CD4-positive, alpha-beta T cell (primary cell): ENCODE measurements at regions not wholly inside any gene's neighbourhood (a gene's known extent, or its start where the extent isn't known, plus 50 kb on each side); places are given as distances from the start of the nearest gene placed in this dataset.
A peak's percentile ranks its signal among the peaks of the same experiment; 100 is the strongest.

Source experiments
- ATAC-seq: fragments of 200-7000 bp; cut with Tn5 transposase; one replicate; pipeline ENCODE4 v1.10.0; 2022; ENCODE audit warnings: mild to moderate bottlenecking; ENCODE audit not compliant: poor library complexity
- CTCF ChIA-PET: fragments of 350-600 bp; sonication (Branson Sonifier 250); formaldehyde crosslinking; loops from one replicate; lab custom pipeline; 2021; ENCODE audit warnings: antibody characterized with exemption, inconsistent platforms; lab: Charles Lee
- POLR2A ChIA-PET: fragments of 350-600 bp; sonication (Branson Sonifier 250); formaldehyde crosslinking; loops from one replicate; lab custom pipeline; 2021; ENCODE audit warnings: antibody characterized with exemption, inconsistent platforms; lab: Charles Lee
- DNase-seq, 14 experiments: peaks; one replicate each; pipeline ENCODE4 v3.0.0-alpha.2; 2013 to 2020; ENCODE audit warnings: mixed read lengths in 2 of 14
- H3K27ac ChIP-seq, 2 donors: one replicate each; pipeline versions ENCODE4 v1.5.1 to v1.7.0; 2013; ENCODE audit warnings: low read length in 2 of 2, low read depth in 1 of 2, mild to moderate bottlenecking in 1 of 2
- H3K27me3 ChIP-seq, 2 experiments: 1 replicate in 1 of 2; 2 replicates in 1 of 2; pipeline versions ENCODE4 v1.6.1 to v1.7.0; 2013; ENCODE audit warnings: low read length in 2 of 2, control low read depth in 1 of 2, mild to moderate bottlenecking in 1 of 2, moderate library complexity in 1 of 2; ENCODE audit not compliant: insufficient read depth in 2 of 2, control insufficient read depth in 1 of 2
- H3K36me3 ChIP-seq: one replicate; pipeline ENCODE4 v1.6.1; 2013; ENCODE audit warnings: low read length, control low read depth; ENCODE audit not compliant: insufficient read depth
- H3K4me1 ChIP-seq: one replicate; pipeline ENCODE4 v1.6.1; 2013; ENCODE audit warnings: low read length, control low read depth; ENCODE audit not compliant: insufficient read depth
- H3K4me3 ChIP-seq: one replicate; pipeline ENCODE4 v1.5.1; 2013; ENCODE audit warnings: mild to moderate bottlenecking, low read length, moderate library complexity
- H3K9me3 ChIP-seq, 2 experiments: 1 replicate in 1 of 2; 2 replicates in 1 of 2; pipeline versions ENCODE4 v1.6.1 to v1.7.0; 2013; ENCODE audit warnings: low read length in 2 of 2, mild to moderate bottlenecking in 2 of 2, control low read depth in 1 of 2, moderate library complexity in 1 of 2; ENCODE audit not compliant: control insufficient read depth in 1 of 2, insufficient read depth in 1 of 2
- H3K27ac Mint-ChIP-seq: one replicate; pipeline ENCODE4 v1.8.0; 2020; ENCODE audit warnings: mixed read lengths
- H3K27me3 Mint-ChIP-seq: one replicate; pipeline ENCODE4 v1.8.0; 2021; ENCODE audit warnings: mixed read lengths
- H3K36me3 Mint-ChIP-seq: one replicate; pipeline ENCODE4 v1.8.0; 2021; ENCODE audit warnings: low read depth, mixed read lengths
- H3K4me1 Mint-ChIP-seq: one replicate; pipeline ENCODE4 v1.8.0; 2021; ENCODE audit warnings: low read depth, mixed read lengths
- H3K4me3 Mint-ChIP-seq: one replicate; pipeline ENCODE4 v1.8.0; 2020; ENCODE audit warnings: mild to moderate bottlenecking, mixed read lengths
- H3K9me3 Mint-ChIP-seq: one replicate; pipeline ENCODE4 v1.8.0; 2020; ENCODE audit warnings: mixed read lengths
- CTCF ChIP-seq: fragments of 200-600 bp; IDR thresholded peaks from one replicate; pipeline ENCODE4 v1.8.0; 2022; ENCODE audit warnings: antibody characterized with exemption, mild to moderate bottlenecking
- intact Hi-C, 2 experiments: fragments of 100-400 bp; cut with DNase I in 1 of 2; cut with micrococcal nuclease in 1 of 2; formaldehyde crosslinking; loops; one replicate each; pipeline versions ENCODE4 v1.15.1 to v1.9.0; 2023 to 2025; cut with DNase I, micrococcal nuclease

DNA sequence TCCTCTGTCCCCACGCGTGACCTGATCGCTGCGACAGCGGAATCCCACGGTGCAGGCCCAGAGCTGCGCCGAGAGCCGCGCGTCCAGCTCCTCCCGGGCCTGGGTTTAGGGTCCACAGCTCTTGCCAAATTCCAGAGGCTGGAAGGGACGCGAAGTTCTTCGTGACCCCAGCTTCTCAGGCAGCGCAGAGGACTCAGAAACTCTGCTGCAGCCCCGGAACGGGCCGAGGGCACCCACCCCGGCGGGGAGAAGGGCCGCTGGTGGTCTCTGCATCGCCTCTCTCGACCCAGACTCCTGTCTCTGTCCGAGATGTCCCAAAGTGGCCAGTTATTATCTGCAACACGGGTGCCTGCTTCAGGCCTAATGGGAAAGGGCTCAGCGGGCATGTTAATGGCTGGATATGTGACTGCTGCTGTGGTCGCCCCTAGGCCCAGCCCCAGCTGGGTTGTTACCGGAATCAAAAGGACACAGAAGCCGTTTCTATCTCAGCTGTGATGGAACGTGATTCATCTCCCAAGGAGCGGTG is 236.4 kb downstream of the VRK1 start:
- no peak for ATAC-seq
- H3K27ac Mint-ChIP-seq = no peak overlapping the region
- Histone ChIP-seq H3K4me1 (peaks cover 12% of the 10 kb centered on the region), H3K36me3 (no peaks in the 10 kb centered on the region), H3K27me3 (peaks cover 27% of the 10 kb centered on the region in 2 experiments), H3K4me3 (no peak overlapping the region), H3K27ac (no peak overlapping the region), H3K9me3 (peaks cover 0 to 5% of the 10 kb centered on the region in 2 experiments)
- intact Hi-C loops = no loop called here
- ChIA-PET POLR2A (no interaction called here), CTCF (no interaction called here)
- H3K27me3 Mint-ChIP-seq = peaks cover 64% of the 10 kb centered on the region
- DNase-seq = no peak
- H3K36me3 Mint-ChIP-seq = no peaks in the 10 kb centered on the region
- H3K4me1 Mint-ChIP-seq = peaks cover 7% of the 10 kb centered on the region
- TF ChIP-seq CTCF = no peak
- no peaks in the 10 kb centered on the region for H3K9me3 Mint-ChIP-seq
- peak overlapping the region; percentile 52 for H3K4me3 Mint-ChIP-seq

DNA sequence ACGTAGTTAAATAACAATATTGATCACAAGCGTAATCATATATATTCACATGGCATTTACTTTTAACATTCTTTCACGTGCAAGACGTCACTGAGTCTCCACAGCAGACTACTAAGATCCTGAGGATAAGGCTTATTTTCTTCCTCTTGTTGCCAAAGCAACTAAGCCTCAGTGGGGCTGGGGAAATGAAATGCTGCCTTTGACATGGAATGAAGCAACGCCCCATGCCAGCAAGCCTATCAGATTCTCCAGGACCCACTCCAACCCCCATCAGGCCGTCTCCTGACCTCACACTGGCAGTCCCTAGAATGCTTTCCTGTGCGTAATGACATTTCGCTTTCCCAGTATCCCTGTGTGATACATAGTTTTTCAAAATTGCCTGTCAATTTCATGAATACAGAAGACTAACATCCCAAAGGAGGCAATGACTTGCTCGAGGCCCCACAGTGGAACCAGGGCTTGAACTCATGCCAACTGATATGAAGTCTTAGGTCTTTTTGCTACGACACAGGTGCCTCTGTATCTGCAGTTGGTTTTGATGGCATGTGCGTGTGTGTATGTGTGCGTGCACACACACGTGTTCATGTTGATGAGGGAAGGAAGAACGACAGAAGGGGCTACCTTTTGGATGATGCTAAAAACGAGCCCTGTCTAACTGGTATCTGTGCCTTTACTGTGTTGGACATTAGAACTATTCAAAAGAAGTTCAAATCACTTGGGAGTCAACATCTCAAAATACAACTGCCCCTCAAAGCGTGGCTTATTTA is 239.1 kb downstream of the VRK1 start:
- TF ChIP-seq CTCF = no peak
- ChIA-PET POLR2A (no interaction called here), CTCF (no interaction called here)
- H3K27ac ChIP-seq = no peak overlapping the region
- Mint-ChIP-seq H3K36me3 (no peaks in the 10 kb centered on the region), H3K27me3 (peaks cover 48% of the 10 kb centered on the region), H3K4me1 (peaks cover 7% of the 10 kb centered on the region), H3K9me3 (peaks cover 11% of the 10 kb centered on the region), H3K4me3 (no peak overlapping the region), H3K27ac (no peak overlapping the region)
- no peak for DNase-seq
- intact Hi-C loops = no loop called here
- H3K9me3 ChIP-seq = peaks cover 0 to 5% of the 10 kb centered on the region in 2 experiments
- no peak for ATAC-seq
- peaks cover 27% of the 10 kb centered on the region in 2 experiments for H3K27me3 ChIP-seq
- H3K36me3 ChIP-seq = no peaks in the 10 kb centered on the region
- no peak overlapping the region for H3K4me3 ChIP-seq
- peaks cover 12% of the 10 kb centered on the region for H3K4me1 ChIP-seq

DNA sequence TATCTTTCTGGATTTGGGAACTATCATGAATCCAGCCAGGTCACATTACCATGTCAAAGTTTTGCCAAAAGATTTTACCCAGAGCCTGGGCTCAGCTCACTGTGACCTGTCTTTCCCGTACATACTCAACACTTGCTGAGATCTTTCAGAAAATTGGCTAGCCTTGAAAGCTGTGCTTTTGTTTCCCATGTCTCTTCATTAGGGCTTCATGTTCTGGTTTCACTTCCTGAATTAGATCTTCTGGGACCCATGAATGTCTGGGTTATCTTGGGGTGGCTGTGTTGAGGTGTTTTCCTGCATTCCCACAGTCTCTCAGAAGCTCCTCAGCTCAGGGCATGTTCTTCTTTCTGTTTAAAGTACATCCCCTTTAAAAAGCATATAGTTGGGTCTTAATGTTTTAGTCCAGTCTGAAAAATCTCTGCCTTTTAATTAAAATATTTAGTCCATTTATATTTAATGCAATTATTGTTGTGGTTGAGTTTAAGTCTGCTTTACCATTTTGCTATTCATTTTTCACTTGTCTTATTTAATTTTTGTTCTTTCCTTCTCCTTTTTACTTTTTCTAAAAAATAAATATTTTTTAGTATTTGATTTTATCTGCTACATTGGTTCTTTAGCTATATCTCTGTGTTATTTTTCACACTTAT is 242.7 kb downstream of the VRK1 start:
- H3K9me3 Mint-ChIP-seq = peaks cover 15% of the 10 kb centered on the region
- POLR2A ChIA-PET = no interaction called here
- Histone ChIP-seq H3K4me3 (no peak overlapping the region), H3K36me3 (no peaks in the 10 kb centered on the region), H3K27me3 (peaks cover 2 to 5% of the 10 kb centered on the region in 2 experiments), H3K9me3 (no peaks in the 10 kb centered on the region), H3K4me1 (no peaks in the 10 kb centered on the region), H3K27ac (no peak overlapping the region)
- TF ChIP-seq CTCF = no peak
- no peak for ATAC-seq
- H3K4me3 Mint-ChIP-seq = no peak overlapping the region
- no peak overlapping the region for H3K27ac Mint-ChIP-seq
- CTCF ChIA-PET = no interaction called here
- intact Hi-C loops = no loop called here
- no peak for DNase-seq
- H3K36me3 Mint-ChIP-seq = no peaks in the 10 kb centered on the region
- peaks cover 20% of the 10 kb centered on the region for H3K27me3 Mint-ChIP-seq
- H3K4me1 Mint-ChIP-seq = no peaks in the 10 kb centered on the region
